ENCODE measurements at regions not wholly inside any gene's neighbourhood (a gene's known extent, or its start where the extent isn't known, plus 50 kb on each side); places are given as distances from the start of the nearest gene placed in this dataset.

DNA sequence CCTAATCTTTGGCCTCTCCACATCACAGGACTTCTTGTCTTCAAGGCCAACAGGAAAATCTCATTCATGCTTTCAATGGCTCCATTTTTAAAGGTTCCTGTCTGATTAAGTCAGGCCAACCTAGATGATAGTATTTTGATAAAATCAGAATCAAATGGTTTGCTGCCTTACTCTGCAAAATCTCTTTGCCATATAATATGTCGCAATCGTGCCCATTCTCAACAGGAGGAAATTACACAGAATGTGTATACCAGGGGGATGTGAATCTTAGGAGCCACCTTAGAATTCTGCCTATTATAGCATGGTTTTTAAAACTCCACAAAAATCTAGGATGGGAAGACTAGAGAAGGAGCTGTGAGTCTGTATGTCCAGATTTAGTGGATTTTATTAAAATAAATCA, 612.9 kb upstream of the MAN1A1 start:
- Histone ChIP-seq H3K4me1 (ENCODE audit: control insufficient read depth in 1 of 2, insufficient read depth in 2 of 2, low read depth in 1 of 2, low read length in 1 of 2) (peaks cover 0 to 3% of the 10 kb centered on the region in 2 experiments; a peak in 1 of 4 replicates), H3K27ac (ENCODE audit: low read depth in 2 of 2, low read length in 1 of 2) (no peak overlapping the region), H3F3A (replicated peaks; ENCODE audit: insufficient read depth) (no peaks in the 10 kb centered on the region), H3K4me2 (no peak overlapping the region), H3K36me3 (replicated peaks in 1 of 2; ENCODE audit: control insufficient read depth in 1 of 2, insufficient read depth in 2 of 2, low read length in 1 of 2) (no peaks in the 10 kb centered on the region), H3K4me3 (ENCODE audit: low read depth in 2 of 2, low read length in 1 of 2) (no peak overlapping the region), H3K9me3 (no peaks in the 10 kb centered on the region), H4K20me1 (ENCODE audit: insufficient read depth) (no peaks in the 10 kb centered on the region), H3K79me2 (ENCODE audit: insufficient read depth) (no peaks in the 10 kb centered on the region), H2AFZ (ENCODE audit: low read depth) (no peak overlapping the region), H3K9ac (no peak overlapping the region), H3K9me2 (no peaks in the 10 kb centered on the region), H3K27me3 (ENCODE audit: insufficient read depth) (no peaks in the 10 kb centered on the region)
- ChIA-PET CTCF (interaction anchor here (0.9 to 1.1 kb wide), 2 partner anchors 13 to 15 kb away, joined by 3 to 5 read pairs; no protein-coding TSS in a partner anchor), POLR2A (no interaction called here)
- DNase-seq = no peak
- no peak for TF ChIP-seq JUND (IDR thresholded peaks at IDR 0.05)
- TF ChIP-seq MAX (IDR thresholded peaks at IDR 0.05; ENCODE audit: low read depth) = no peak
- no peak for TF ChIP-seq NRF1 (IDR thresholded peaks at IDR 0.05; ENCODE audit: low read depth, low read length)
- TF ChIP-seq TEAD4 (IDR thresholded peaks at IDR 0.05; ENCODE audit: borderline replicate concordance, insufficient read depth) = no peak
- no peak for TF ChIP-seq RFX5 (IDR thresholded peaks at IDR 0.05; ENCODE audit: low read length)
- no peak for TF ChIP-seq CTCF (IDR thresholded peaks at IDR 0.05)
- no peak for TF ChIP-seq SMC3 (IDR thresholded peaks at IDR 0.05; ENCODE audit: low read depth, low read length)
- no peak for TF ChIP-seq IRF3 (IDR thresholded peaks at IDR 0.05; ENCODE audit: low read depth, low read length)
- no peak for TF ChIP-seq REST (IDR thresholded peaks at IDR 0.05; ENCODE audit: low read depth, low read length)
- no peak for TF ChIP-seq SIN3A (IDR thresholded peaks at IDR 0.05; ENCODE audit: borderline replicate concordance, low read depth, low read length)
- no peak for TF ChIP-seq YY1 (IDR thresholded peaks at IDR 0.05; ENCODE audit: low read depth)
- no peak for TF ChIP-seq FOSL2 (IDR thresholded peaks at IDR 0.05; ENCODE audit: borderline replicate concordance, low read depth)
- TF ChIP-seq FOXM1 (IDR thresholded peaks at IDR 0.05; ENCODE audit: low read depth) = no peak
- TF ChIP-seq RXRA (IDR thresholded peaks at IDR 0.05; ENCODE audit: borderline replicate concordance, low read depth) = no peak
- 46% methylated on average over 2 of the region's 2 CpGs for WGBS (ENCODE audit: low lambda C conversion rate)
